GM13976 (cell line): ENCODE measurements at regions not wholly inside any gene's neighbourhood (a gene's known extent, or its start where the extent isn't known, plus 50 kb on each side); places are given as distances from the start of the nearest gene placed in this dataset.

ENCODE experiments used
- DNase-seq: peaks from one replicate; pipeline ENCODE4 v3.0.0; 2012; ENCODE audit warnings: low spot score
- in situ Hi-C: fragments of 300-500 bp; cut with MboI; formaldehyde crosslinking; loops from one replicate; pipeline ENCODE4 v1.12.0; 2022; ENCODE audit warnings: low sequenced_read_pairs, mixed read lengths, inconsistent platforms; ENCODE audit not compliant: unreplicated experiment
- TF ChIP-seq, protein P1 (sequence below): IDR thresholded peaks from 2 replicates; pipeline ENCODE4 v1.5.1; 2012; ENCODE audit warnings: borderline replicate concordance, mild to moderate bottlenecking; ENCODE audit not compliant: insufficient read depth; ENCODE audit errors: extremely low read depth, missing control alignments, control extremely low read depth

DNA sequence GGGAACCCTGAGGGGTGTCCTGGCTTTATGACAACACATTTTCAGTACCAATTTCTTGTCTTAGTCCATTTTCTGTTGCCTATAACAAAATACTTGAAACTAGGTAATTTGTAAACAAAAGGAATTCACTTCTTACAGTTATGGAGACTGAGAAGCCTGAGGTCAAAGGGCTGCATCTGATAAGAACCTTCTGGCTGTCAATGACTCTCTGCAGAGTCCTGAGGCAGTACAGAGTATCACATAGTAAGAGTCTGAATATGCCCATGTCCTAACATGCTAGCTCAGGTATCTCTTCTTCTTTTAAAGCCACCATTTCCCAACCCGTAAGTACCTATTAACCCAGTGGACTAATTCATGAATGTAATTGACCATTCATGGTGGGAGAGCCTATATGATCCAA, 1458.6 kb upstream of the EYS start:
- DNase-seq, result no peak
- TF ChIP-seq, protein P1, sequence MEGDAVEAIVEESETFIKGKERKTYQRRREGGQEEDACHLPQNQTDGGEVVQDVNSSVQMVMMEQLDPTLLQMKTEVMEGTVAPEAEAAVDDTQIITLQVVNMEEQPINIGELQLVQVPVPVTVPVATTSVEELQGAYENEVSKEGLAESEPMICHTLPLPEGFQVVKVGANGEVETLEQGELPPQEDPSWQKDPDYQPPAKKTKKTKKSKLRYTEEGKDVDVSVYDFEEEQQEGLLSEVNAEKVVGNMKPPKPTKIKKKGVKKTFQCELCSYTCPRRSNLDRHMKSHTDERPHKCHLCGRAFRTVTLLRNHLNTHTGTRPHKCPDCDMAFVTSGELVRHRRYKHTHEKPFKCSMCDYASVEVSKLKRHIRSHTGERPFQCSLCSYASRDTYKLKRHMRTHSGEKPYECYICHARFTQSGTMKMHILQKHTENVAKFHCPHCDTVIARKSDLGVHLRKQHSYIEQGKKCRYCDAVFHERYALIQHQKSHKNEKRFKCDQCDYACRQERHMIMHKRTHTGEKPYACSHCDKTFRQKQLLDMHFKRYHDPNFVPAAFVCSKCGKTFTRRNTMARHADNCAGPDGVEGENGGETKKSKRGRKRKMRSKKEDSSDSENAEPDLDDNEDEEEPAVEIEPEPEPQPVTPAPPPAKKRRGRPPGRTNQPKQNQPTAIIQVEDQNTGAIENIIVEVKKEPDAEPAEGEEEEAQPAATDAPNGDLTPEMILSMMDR, result no peak
- in situ Hi-C loops, result no loop called here

DNA sequence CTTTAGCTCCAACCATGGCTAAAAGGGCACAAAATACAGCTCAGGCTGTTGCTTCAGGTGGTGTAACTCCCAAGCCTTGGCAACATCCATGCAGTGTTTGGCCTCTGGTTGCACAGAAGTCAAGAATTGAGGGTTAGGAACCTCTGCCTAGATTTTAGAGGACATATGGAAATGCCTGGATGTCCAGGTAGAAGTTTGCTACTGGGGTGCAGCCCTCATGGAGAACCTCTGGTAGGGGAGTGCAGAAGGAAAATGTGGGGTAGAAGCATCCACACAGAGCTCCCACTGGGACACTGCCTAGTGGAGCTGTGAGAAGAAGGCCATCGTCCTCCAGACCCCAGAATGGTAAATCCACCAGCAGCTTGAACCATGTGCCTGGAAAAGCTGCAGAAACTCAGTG, 1453.8 kb upstream of the EYS start:
- DNase-seq, result no peak
- in situ Hi-C loops, result no loop called here

DNA sequence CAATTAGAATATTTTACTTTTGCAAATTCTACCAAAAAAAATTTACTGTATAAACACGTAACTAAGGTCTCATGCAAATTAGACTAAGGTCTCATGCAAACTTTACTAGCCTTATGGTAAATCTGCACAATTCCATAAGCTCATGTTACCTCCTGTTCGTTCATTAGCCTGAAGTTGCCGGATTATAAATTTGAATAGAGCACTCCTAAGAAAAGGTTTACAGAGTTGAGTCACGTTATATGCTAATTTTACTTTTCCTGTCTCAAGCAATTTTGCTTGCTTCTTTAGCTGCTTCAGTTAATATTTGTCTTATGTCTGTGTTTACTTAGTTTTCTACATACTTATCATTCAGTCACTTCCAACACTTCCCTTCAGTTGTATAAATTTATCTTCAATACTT, 1434.0 kb upstream of the EYS start:
- TF ChIP-seq, protein P1, result no peak
- in situ Hi-C loops, result no loop called here
- DNase-seq, result no peak

More for the DNA sequence above, 1453.8 kb upstream of the EYS start:
- TF ChIP-seq, protein P1, result no peak

DNA sequence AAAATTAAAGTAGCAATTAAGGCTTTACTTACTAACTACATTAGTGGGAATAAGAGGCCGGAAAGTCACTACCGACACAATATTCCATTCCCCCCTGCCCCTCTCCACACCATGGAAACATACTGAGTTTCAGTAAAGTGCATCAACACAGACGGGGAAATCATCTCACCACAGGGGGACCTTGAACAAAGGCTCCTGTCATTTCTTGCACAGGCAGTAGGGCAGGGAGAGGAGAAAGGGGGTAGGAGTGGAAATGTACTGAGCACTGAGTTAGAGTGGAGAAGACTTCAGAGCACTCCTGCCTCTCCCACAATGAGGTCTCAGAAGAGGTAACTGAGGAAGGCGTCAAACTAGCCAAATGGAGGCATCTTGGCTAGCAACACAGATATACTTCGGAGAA, 1426.9 kb upstream of the EYS start:
- in situ Hi-C loops, result no loop called here
- TF ChIP-seq, protein P1, result no peak
- DNase-seq, result no peak

DNA sequence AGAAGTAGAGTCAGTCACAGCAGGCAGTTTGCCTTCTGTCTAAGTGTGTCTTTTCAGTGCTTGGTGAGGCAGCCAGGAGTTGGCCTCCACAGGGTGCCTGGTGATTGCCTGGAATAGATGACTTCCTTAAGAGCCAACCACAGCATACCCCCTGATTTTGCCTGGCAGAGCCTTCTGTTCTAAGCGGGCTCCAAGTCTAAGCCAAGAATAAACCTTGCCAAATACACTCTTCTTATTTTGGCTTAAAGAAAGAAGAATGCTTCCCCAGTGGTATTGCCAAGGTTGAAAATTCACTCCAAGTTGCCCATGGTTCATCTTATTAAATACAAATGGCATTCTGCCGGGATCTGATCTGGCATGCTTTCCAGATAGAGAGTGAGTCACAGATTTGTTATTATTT, 1424.8 kb upstream of the EYS start:
- DNase-seq, result no peak
- in situ Hi-C loops, result no loop called here
- TF ChIP-seq, protein P1, result no peak

DNA sequence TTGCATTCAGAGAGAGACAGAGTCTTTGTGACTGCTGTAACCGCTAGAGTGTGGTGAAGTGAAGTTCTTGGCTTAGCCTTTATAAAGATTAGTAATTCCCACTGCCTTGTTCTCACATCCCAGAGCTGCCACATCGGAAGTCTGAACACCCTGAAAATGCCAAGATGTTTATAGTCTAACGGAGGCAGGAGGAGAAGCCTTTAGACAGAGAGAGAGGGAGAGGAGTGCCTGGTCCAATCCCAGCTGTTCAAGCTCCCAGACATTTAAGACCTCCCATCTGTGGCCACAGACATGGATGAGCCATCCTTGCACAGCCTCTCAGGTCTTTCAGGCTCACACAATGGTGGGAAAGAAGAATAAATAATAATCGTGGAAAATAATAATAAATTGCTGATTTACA, 1422.8 kb upstream of the EYS start:
- no peak for DNase-seq
- TF ChIP-seq, protein P1, result no peak

DNA sequence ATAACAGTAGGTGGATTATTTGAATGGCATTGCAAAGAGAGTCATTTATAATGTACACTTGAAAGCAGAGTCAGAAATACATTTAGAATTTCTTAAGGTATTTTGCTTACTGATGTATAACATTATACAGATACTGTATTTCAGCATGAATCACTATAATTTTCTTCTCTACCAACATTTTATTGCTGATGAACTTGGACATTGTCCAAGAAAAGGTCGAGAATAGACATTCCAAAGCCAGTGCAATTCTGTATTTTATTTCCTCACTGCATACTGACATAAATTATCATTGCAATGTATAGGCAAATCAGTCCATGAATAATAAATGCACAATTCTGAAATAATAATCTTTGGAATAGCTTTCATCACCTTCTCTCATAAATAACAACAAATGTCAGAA, 1420.0 kb upstream of the EYS start:
- no peak for DNase-seq
- TF ChIP-seq, protein P1, result no peak
- in situ Hi-C loops, result no loop called here

More for the DNA sequence above, 1422.8 kb upstream of the EYS start:
- in situ Hi-C loops, result no loop called here
